BLaER1 (cell line): ENCODE measurements at regions not wholly inside any gene's neighbourhood (a gene's known extent, or its start where the extent isn't known, plus 50 kb on each side); places are given as distances from the start of the nearest gene placed in this dataset.

Source experiments
- H3K27ac ChIP-seq: shearing (Covaris generic); formaldehyde crosslinking; 2 replicates; pipeline ENCODE4 v1.8.1; 2022
- H3K27me3 ChIP-seq: shearing (Covaris generic); formaldehyde crosslinking; 2 replicates; pipeline ENCODE4 v1.8.1; 2022
- H3K36me3 ChIP-seq: shearing (Covaris generic); formaldehyde crosslinking; 2 replicates; pipeline ENCODE4 v1.8.1; 2022
- H3K4me1 ChIP-seq: shearing (Covaris generic); formaldehyde crosslinking; 2 replicates; pipeline ENCODE4 v1.8.1; 2022
- H3K4me2 ChIP-seq: shearing (Covaris generic); formaldehyde crosslinking; 2 replicates; pipeline ENCODE4 v1.8.1; 2022
- H3K4me3 ChIP-seq: shearing (Covaris generic); formaldehyde crosslinking; 2 replicates; pipeline ENCODE4 v1.8.1; 2022
- H3K9ac ChIP-seq: shearing (Covaris generic); formaldehyde crosslinking; 2 replicates; pipeline ENCODE4 v1.8.1; 2022
- H3K9me3 ChIP-seq: shearing (Covaris generic); formaldehyde crosslinking; 2 replicates; pipeline ENCODE4 v1.8.1; 2022
- H4K20me1 ChIP-seq: shearing (Covaris generic); formaldehyde crosslinking; 2 replicates; pipeline ENCODE4 v1.8.1; 2022
- Cebpa-rat ChIP-seq: shearing (Covaris generic); IDR thresholded peaks from 2 replicates; pipeline ENCODE4 v1.8.1; 2022

DNA sequence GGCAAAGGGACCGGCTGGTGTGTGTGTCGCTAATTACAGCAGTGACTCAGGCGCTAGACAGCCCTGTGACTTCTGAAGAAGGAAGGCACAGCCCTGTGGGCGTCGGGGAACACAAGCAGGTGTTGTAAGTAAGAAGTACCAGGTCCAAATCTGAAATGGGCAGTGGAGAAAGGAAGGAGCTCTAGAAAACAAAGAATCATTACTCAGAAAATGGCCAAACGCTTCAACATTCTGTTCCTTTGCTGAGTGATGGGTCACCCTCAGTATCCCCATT is 106.8 kb downstream of the PXDC1 start:
- Histone ChIP-seq H3K36me3 (no peaks in the 10 kb centered on the region), H3K9me3 (no peaks in the 10 kb centered on the region), H3K4me2 (no peak overlapping the region), H3K27me3 (no peaks in the 10 kb centered on the region), H3K4me3 (no peak overlapping the region), H4K20me1 (no peaks in the 10 kb centered on the region), H3K4me1 (no peaks in the 10 kb centered on the region), H3K9ac (no peak overlapping the region), H3K27ac (no peak overlapping the region)
- no peak for TF ChIP-seq Cebpa-rat

DNA sequence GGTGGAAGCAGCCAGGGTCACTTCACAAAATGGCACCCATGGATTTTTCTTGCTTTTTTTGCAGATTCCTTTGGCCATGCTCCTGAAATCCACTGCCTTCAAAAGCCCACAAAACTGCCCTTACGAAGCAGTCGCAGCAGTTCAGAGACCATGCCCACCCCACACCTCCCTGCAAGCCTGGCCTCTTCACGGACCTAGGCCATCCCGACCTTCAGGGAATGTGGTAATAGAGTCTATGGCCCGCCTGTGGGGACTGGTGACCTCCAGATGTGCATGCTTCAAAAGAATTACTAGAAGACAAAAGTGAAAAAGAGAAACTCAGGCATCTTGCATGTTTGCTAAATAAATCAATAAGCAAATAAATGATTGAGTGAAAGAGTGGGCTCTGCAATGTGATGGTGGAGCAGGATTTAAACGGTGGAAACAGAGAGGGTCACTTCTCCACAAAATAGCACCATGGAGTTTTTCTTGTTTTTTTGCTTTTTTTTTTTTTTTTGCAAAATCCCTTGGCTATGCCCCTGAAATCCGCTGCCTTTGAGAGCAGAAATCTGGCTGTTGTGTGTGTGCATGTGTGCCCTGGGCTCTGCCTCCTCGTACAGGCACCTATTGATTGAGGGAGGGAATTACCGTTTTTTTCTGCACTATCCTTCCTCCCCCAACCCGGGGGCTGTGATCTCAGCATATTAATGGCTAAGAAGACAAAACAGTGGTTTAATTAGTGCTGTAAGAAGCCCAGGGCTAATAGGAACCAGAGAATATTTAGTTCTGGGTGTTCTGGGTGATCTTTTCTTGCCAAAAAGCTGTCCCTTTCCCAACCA is 107.4 kb downstream of the PXDC1 start:
- Histone ChIP-seq H4K20me1 (no peaks in the 10 kb centered on the region), H3K27ac (no peak overlapping the region), H3K27me3 (no peaks in the 10 kb centered on the region), H3K36me3 (no peaks in the 10 kb centered on the region), H3K4me3 (no peak overlapping the region), H3K9me3 (no peaks in the 10 kb centered on the region), H3K4me2 (no peak overlapping the region), H3K9ac (no peak overlapping the region), H3K4me1 (no peaks in the 10 kb centered on the region)
- TF ChIP-seq Cebpa-rat: no peak

DNA sequence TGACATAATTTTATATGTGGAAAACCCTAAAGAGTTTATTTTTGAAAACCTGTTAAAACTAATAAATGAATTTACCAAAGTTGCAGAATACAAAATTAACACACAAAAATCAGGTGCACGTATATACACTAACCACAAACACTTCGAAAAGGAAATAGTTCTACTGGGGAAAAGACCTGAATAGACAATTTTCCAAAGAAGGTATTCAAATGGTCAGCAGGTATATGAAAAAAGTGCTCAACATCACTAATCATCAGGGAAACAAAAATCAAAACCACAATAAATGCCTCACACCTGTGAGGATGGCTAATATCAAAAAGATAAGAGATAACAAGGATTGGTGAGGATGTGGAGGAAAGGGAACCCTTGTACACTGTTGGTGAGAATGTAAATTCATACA is 110.6 kb downstream of the PXDC1 start:
- H4K20me1 ChIP-seq: no peaks in the 10 kb centered on the region

DNA sequence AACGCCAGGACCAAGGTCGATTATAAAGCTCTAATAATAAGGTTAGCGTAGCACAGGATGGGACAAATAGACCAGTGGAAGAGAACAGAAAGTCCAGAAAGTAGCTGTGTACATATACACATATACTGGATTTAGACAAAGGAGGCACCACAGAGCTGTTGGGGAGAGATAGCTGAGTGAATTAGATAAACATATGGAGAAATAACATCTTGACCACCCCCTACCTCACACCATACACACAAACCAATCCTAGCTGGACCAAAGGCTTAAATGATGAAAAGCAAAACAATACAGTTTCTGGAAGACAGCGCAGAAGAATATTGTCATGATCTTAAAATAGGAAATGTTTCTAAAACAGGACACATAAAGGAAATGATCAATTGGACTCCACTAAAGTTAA is 112.9 kb downstream of the PXDC1 start:
- Histone ChIP-seq H3K4me3 (no peak overlapping the region), H3K9me3 (no peaks in the 10 kb centered on the region), H3K27me3 (no peaks in the 10 kb centered on the region), H3K9ac (no peak overlapping the region), H3K27ac (no peak overlapping the region), H3K36me3 (no peaks in the 10 kb centered on the region), H3K4me1 (no peaks in the 10 kb centered on the region), H4K20me1 (no peaks in the 10 kb centered on the region), H3K4me2 (no peak overlapping the region)
- TF ChIP-seq Cebpa-rat: no peak

More for the DNA sequence above, 110.6 kb downstream of the PXDC1 start:
- no peak overlapping the region for H3K27ac ChIP-seq
- no peaks in the 10 kb centered on the region for H3K36me3 ChIP-seq
- no peak for TF ChIP-seq Cebpa-rat
- H3K4me2 ChIP-seq: no peak overlapping the region
- no peaks in the 10 kb centered on the region for H3K9me3 ChIP-seq
- no peak overlapping the region for H3K9ac ChIP-seq
- H3K4me3 ChIP-seq: no peak overlapping the region
- H3K27me3 ChIP-seq: no peaks in the 10 kb centered on the region
- H3K4me1 ChIP-seq: no peaks in the 10 kb centered on the region

DNA sequence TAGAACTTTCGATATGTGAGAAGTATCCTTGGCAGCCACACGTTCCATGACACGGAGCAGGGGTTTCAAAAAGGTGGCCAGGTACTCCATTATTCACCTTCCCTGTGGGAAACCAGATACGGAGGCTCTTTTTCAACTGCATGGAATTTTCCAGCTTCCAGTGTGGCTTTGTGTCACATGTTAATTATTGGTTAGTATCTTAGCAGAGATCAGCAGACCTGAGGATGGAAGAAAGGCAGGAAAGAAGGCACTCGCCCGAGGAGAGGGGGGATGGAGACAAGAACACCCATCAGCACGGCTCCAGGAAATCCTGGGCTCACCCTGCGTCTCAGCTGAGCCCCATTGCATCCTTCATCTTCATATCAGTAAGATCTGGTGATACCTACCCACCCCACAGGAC is 115.5 kb downstream of the PXDC1 start:
- TF ChIP-seq Cebpa-rat: no peak

DNA sequence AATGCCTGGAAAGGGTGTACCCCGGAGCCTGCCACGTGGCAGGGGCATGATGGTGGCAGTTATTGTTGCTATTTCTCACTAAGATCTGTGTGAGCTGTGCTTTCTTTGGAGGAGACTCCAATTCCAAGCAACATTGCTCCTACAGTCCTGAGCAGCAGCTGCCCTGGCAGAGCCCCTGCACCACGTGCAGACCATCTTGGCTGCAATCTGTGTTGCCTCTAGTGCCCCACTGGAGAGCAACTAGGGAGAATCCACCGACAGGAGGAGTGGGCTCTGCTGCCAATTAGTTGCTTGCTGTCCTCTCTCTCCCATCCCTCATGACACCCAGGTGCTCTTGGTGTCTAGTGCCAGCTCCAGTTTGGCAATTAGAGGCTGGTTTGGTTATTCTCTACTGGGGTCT is 116.0 kb downstream of the PXDC1 start:
- Histone ChIP-seq H3K9ac (no peak overlapping the region), H4K20me1 (no peaks in the 10 kb centered on the region)
- TF ChIP-seq Cebpa-rat: no peak

More for the DNA sequence above, 115.5 kb downstream of the PXDC1 start:
- no peaks in the 10 kb centered on the region for H3K27me3 ChIP-seq
- no peaks in the 10 kb centered on the region for H3K9me3 ChIP-seq
- no peaks in the 10 kb centered on the region for H3K4me1 ChIP-seq
- H3K4me2 ChIP-seq: no peak overlapping the region
- no peaks in the 10 kb centered on the region for H4K20me1 ChIP-seq
- H3K27ac ChIP-seq: no peak overlapping the region
- no peak overlapping the region for H3K9ac ChIP-seq
- H3K36me3 ChIP-seq: no peaks in the 10 kb centered on the region
- no peak overlapping the region for H3K4me3 ChIP-seq

DNA sequence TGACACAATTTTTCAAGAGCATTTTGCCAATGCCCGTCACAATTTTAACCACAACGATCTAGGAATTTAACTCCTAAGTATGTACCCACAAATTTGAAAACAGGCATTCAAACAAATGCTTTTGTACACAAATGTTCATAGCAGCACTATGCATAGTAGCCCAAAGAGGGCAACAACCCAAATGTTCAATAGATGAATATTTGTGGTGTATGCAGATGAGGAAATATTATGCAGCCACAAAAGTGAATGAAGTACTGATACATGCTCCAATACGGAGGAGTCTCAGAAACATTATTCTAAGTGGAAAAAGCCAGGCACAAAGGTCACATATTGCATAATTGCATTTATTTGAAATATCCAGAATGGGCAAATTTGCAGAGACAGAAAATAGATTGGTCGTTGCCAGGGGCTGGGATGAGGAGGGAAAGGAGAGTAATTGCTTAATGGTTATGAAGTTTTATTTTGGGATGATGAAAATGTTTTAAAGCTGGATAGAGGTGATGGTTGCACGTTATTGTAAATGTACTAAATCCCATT is 117.2 kb downstream of the PXDC1 start:
- TF ChIP-seq Cebpa-rat: no peak
- no peak overlapping the region for H3K4me2 ChIP-seq
- H3K9ac ChIP-seq: no peak overlapping the region
- H3K9me3 ChIP-seq: no peaks in the 10 kb centered on the region
- H3K27ac ChIP-seq: no peak overlapping the region
- H4K20me1 ChIP-seq: no peaks in the 10 kb centered on the region
- no peak overlapping the region for H3K4me3 ChIP-seq
- no peaks in the 10 kb centered on the region for H3K27me3 ChIP-seq
- H3K36me3 ChIP-seq: no peaks in the 10 kb centered on the region
- peaks cover 14% of the 10 kb centered on the region for H3K4me1 ChIP-seq

More for the DNA sequence above, 116.0 kb downstream of the PXDC1 start:
- Histone ChIP-seq H3K36me3 (no peaks in the 10 kb centered on the region), H3K9me3 (no peaks in the 10 kb centered on the region), H3K27me3 (no peaks in the 10 kb centered on the region), H3K27ac (no peak overlapping the region), H3K4me3 (no peak overlapping the region), H3K4me1 (peaks cover 2% of the 10 kb centered on the region), H3K4me2 (no peak overlapping the region)

DNA sequence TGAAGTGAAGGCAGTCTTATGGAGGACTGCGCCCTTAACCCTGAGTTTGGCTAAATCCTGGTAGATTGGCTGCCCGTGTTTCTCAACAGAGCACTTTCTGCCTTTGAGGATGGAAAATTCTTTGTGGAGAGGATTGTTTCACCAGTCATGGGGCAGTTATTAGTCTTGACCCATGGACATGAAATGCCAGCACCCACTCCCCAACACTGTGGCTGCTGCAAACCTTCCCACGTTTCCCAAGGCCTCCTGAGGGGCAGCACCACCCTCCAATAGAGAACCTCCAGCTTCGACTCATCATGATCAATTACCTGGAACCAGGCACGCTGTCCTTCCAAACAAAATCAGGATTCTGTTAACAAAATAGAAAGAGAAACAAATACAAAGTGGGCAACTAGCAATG is 117.8 kb downstream of the PXDC1 start:
- Histone ChIP-seq H3K4me2 (no peak overlapping the region), H3K36me3 (no peaks in the 10 kb centered on the region), H3K4me1 (peaks cover 20% of the 10 kb centered on the region), H3K9ac (no peak overlapping the region), H4K20me1 (no peaks in the 10 kb centered on the region), H3K27me3 (no peaks in the 10 kb centered on the region), H3K9me3 (no peaks in the 10 kb centered on the region), H3K4me3 (no peak overlapping the region), H3K27ac (no peak overlapping the region)
- no peak for TF ChIP-seq Cebpa-rat

DNA sequence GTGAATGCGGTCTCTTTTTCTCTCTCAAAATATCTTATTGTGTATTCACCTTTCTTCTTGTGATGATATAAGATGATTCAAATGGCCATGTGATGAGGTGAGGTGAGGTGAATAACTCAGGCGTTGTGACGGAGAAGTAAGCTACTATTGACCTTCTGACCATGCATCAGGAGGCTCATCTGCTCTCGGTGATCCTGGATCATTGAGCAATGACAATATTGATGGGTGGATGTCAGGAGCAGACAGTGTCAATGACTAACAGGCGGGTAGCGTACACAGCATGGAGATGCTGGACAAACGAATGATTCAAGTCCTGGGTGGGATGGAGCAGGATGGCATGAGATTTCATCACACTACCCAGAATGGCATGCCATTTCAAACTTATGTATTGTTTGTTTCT is 119.6 kb downstream of the PXDC1 start:
- no peak for TF ChIP-seq Cebpa-rat
- H3K36me3 ChIP-seq: no peaks in the 10 kb centered on the region
- H3K4me3 ChIP-seq: no peak overlapping the region
- no peaks in the 10 kb centered on the region for H4K20me1 ChIP-seq
- H3K27ac ChIP-seq: no peak overlapping the region
- H3K4me1 ChIP-seq: peaks cover 35% of the 10 kb centered on the region
- H3K9ac ChIP-seq: no peak overlapping the region
- no peaks in the 10 kb centered on the region for H3K9me3 ChIP-seq
- H3K27me3 ChIP-seq: no peaks in the 10 kb centered on the region
- H3K4me2 ChIP-seq: no peak overlapping the region

DNA sequence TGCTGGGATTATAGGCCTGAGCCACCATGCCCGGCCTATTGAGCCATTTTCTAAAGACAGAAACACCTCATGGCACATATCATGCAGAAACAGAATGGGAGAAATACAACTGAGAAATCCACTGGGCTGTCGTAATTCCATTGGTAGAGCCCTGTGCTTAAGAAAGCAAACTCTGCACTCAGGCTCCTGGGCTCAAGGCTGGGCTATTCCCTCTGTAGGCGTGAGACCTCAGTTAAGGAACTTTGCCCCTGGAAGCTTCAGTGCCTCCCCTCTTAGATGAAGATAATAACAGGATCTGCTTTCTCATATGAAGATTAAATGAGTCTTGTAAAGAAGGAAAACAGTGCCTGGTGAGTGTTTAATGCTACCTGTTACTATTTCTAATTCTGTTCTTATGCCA is 120.3 kb downstream of the PXDC1 start:
- no peaks in the 10 kb centered on the region for H3K9me3 ChIP-seq
- TF ChIP-seq Cebpa-rat: no peak
- H3K4me2 ChIP-seq: no peak overlapping the region
- H3K36me3 ChIP-seq: no peaks in the 10 kb centered on the region
- no peak overlapping the region for H3K4me3 ChIP-seq
- H3K9ac ChIP-seq: no peak overlapping the region
- H3K27ac ChIP-seq: no peak overlapping the region
- H4K20me1 ChIP-seq: no peaks in the 10 kb centered on the region
- H3K27me3 ChIP-seq: no peaks in the 10 kb centered on the region
- peaks cover 37% of the 10 kb centered on the region for H3K4me1 ChIP-seq
